Heart left ventricle (tissue), 13 donors: ENCODE measurements at regions not wholly inside any gene's neighbourhood (a gene's known extent, or its start where the extent isn't known, plus 50 kb on each side); places are given as distances from the start of the nearest gene placed in this dataset.

Experiments used
- CTCF ChIP-seq, 12 donors: fragments of 200-600 bp; sonication (generic) in 4 of 12; IDR thresholded peaks; one replicate each; pipeline versions ENCODE4 v1.5.0 to v1.8.0; 2018 to 2022; ENCODE audit warnings: antibody characterized with exemption in 12 of 12, mild to moderate bottlenecking in 5 of 12
- POLR2A ChIP-seq, 2 donors: fragments of 450-650 bp; IDR thresholded peaks; one replicate each; pipeline ENCODE4 v1.6.1; 2017; ENCODE audit warnings: antibody characterized with exemption in 2 of 2, mild to moderate bottlenecking in 2 of 2, moderate library complexity in 2 of 2
- donor health status: ischemic (EF 13 %, LVEDD 7.1; RV severe dilation, severe dysfunction).
- donor health status: DM: no; HTN: yes; CAD: no.
- donor health status: DM: no; HTN: no; CAD: no.
- donor health status: ischemic (EF 25% LVEDD 6.9; RV normal size, moderate dysfunction).
- donor health status: ischemic (EF 25% LVEDD 5.7; RV mildly dilated, moderate dysfunction).
- donor health status: ischemic (EF 35%, LVEDD 5.7; RV mildly dilated, moderate dysfunction).
- donor health status: nonischemic (EF 11% LVEDD 7.7; RV severe dilation, severe dysfunction).
- donor health status: DM: yes; HTN: yes; CAD: no.
- donor health status: PGD.
- donor health status: ischemic (EF 29% LVEDD 5.4; RV normal size, mild dysfunction).
- donor health status: nonischemic (EF 23%, LVEDD 6.1; RV moderate dilation, normal function).

GRCh38 chr4:3862640-3863420, 96.6 kb downstream of the ADRA2C start:
- TF ChIP-seq CTCF (IDR thresholded peaks at IDR 0.05) (peak in 1 of 12 donors; percentile 20), POLR2A (IDR thresholded peaks at IDR 0.05) (no peak)
